Tibial nerve (tissue), 4 donors: ENCODE measurements at regions not wholly inside any gene's neighbourhood (a gene's known extent, or its start where the extent isn't known, plus 50 kb on each side); places are given as distances from the start of the nearest gene placed in this dataset.

Source experiments
- DNase-seq, 2 donors: peaks; one replicate each; pipeline ENCODE4 v3.0.0-alpha.2; 2019; ENCODE audit warnings: low spot score in 2 of 2
- H3K27ac ChIP-seq, 4 donors: fragments of 200-600 bp; sonication (generic) in 3 of 4; one replicate each; pipeline ENCODE4 v1.5.1; 2017 to 2019; ENCODE audit warnings: mild to moderate bottlenecking in 1 of 4
- H3K27me3 ChIP-seq, 2 donors: fragments of 200-600 bp; sonication (generic) in 1 of 2; one replicate each; pipeline versions ENCODE4 v1.5.1 to v1.6.0; 2017 to 2019
- H3K36me3 ChIP-seq, 3 donors: fragments of 200-600 bp; sonication (generic); one replicate each; pipeline ENCODE4 v1.5.1; 2018 to 2019
- H3K4me1 ChIP-seq, 4 donors: fragments of 200-600 bp; sonication (generic) in 3 of 4; one replicate each; pipeline ENCODE4 v1.5.1; 2017 to 2019
- H3K4me3 ChIP-seq, 4 donors: fragments of 200-600 bp; sonication (generic) in 3 of 4; one replicate each; pipeline ENCODE4 v1.5.1; 2017 to 2019; ENCODE audit warnings: mild to moderate bottlenecking in 1 of 4, moderate library complexity in 1 of 4
- H3K9me3 ChIP-seq, 4 donors: fragments of 200-600 bp; sonication (generic) in 3 of 4; one replicate each; pipeline ENCODE4 v1.5.1; 2017 to 2019
- CTCF ChIP-seq, 5 experiments: fragments of 200-600 bp in 3 of 5; fragments of 450-650 bp in 2 of 5; sonication (generic) in 3 of 5; IDR thresholded peaks; one replicate each; pipeline ENCODE4 v1.5.1; 2016 to 2019; ENCODE audit warnings: antibody characterized with exemption in 5 of 5, mild to moderate bottlenecking in 3 of 5, moderate library complexity in 2 of 5
- EP300 ChIP-seq, 2 donors: sonication (generic); formaldehyde crosslinking; IDR thresholded peaks; one replicate each; pipeline ENCODE4 v1.6.1; 2017; ENCODE audit warnings: antibody characterized with exemption in 2 of 2, mild to moderate bottlenecking in 1 of 2
- POLR2A ChIP-seq, 2 donors: fragments of 450-650 bp; IDR thresholded peaks; one replicate each; pipeline ENCODE4 v1.6.1; 2017; ENCODE audit warnings: antibody characterized with exemption in 2 of 2, mild to moderate bottlenecking in 2 of 2, moderate library complexity in 2 of 2
- WGBS, 2 donors: methylation state at CpG; one replicate each; pipeline ENCODE4 v1.1.5; 2018; 5-methylcytosine and 5-hydroxymethylcytosine counted together

- H3K4me3 ChIP-seq, result no peak overlapping the region
- H3K4me1 ChIP-seq, result no peaks in the 10 kb centered on the region
- DNase-seq, result no peak
- H3K27ac ChIP-seq, result no peak overlapping the region
- H3K27me3 ChIP-seq, result no peaks in the 10 kb centered on the region
- no peak for TF ChIP-seq POLR2A (IDR thresholded peaks at IDR 0.05)
- TF ChIP-seq EP300 (IDR thresholded peaks at IDR 0.05), result no peak
- no peak for TF ChIP-seq CTCF (IDR thresholded peaks at IDR 0.05)
- peaks cover 0 to 1% (median 0%) of the 10 kb centered on the region in 4 donors for H3K9me3 ChIP-seq
- no peaks in the 10 kb centered on the region for H3K36me3 ChIP-seq
- 75 to 81% methylated on average over 1 of the region's 1 CpG for whole genome bisulfite sequencing, 2 donors
Observed at GRCh38 chr18:1446765-1447164, 542.1 kb downstream of the ADCYAP1 start.

GRCh38 chr18:1452821-1453220, 548.1 kb downstream of the ADCYAP1 start:
- H3K9me3 ChIP-seq, result peaks cover 0 to 15% (median 0%) of the 10 kb centered on the region in 4 donors
- no peak for DNase-seq
- 44 to 96% methylated on average over 1 of the region's 1 CpG for WGBS, 2 donors
- no peak overlapping the region for H3K27ac ChIP-seq
- H3K4me3 ChIP-seq, result no peak overlapping the region
- H3K4me1 ChIP-seq, result no peaks in the 10 kb centered on the region
- H3K27me3 ChIP-seq, result no peaks in the 10 kb centered on the region
- no peaks in the 10 kb centered on the region for H3K36me3 ChIP-seq
- no peak for TF ChIP-seq EP300 (IDR thresholded peaks at IDR 0.05)
- no peak for TF ChIP-seq CTCF (IDR thresholded peaks at IDR 0.05)
- no peak for TF ChIP-seq POLR2A (IDR thresholded peaks at IDR 0.05)

GRCh38 chr18:1455605-1456004, 550.9 kb downstream of the ADCYAP1 start:
- TF ChIP-seq POLR2A (IDR thresholded peaks at IDR 0.05) (no peak), CTCF (IDR thresholded peaks at IDR 0.05) (no peak), EP300 (IDR thresholded peaks at IDR 0.05) (no peak)
- Histone ChIP-seq H3K9me3 (peaks cover 0 to 15% (median 0%) of the 10 kb centered on the region in 4 donors), H3K36me3 (no peaks in the 10 kb centered on the region), H3K4me3 (no peak overlapping the region), H3K27me3 (no peaks in the 10 kb centered on the region), H3K4me1 (no peaks in the 10 kb centered on the region), H3K27ac (no peak overlapping the region)
- no peak for DNase-seq

- H3K4me1 ChIP-seq, result no peaks in the 10 kb centered on the region
- TF ChIP-seq EP300 (IDR thresholded peaks at IDR 0.05), result no peak
- TF ChIP-seq POLR2A (IDR thresholded peaks at IDR 0.05), result no peak
- TF ChIP-seq CTCF (IDR thresholded peaks at IDR 0.05), result no peak
- no peaks in the 10 kb centered on the region for H3K27me3 ChIP-seq
- 81 to 83% methylated on average over 4 of the region's 4 CpGs for WGBS, 2 donors
- H3K9me3 ChIP-seq, result no peaks in the 10 kb centered on the region
- H3K4me3 ChIP-seq, result no peak overlapping the region
- no peak overlapping the region for H3K27ac ChIP-seq
- H3K36me3 ChIP-seq, result no peaks in the 10 kb centered on the region
- DNase-seq, result no peak
Observed at GRCh38 chr18:1458547-1458946, 553.9 kb downstream of the ADCYAP1 start.

GRCh38 chr18:1463981-1464380, 559.3 kb downstream of the ADCYAP1 start:
- no peak for TF ChIP-seq EP300 (IDR thresholded peaks at IDR 0.05)
- TF ChIP-seq CTCF (IDR thresholded peaks at IDR 0.05), result no peak
- no peak for TF ChIP-seq POLR2A (IDR thresholded peaks at IDR 0.05)
- Histone ChIP-seq H3K27me3 (no peaks in the 10 kb centered on the region), H3K27ac (no peak overlapping the region), H3K9me3 (no peaks in the 10 kb centered on the region), H3K36me3 (no peaks in the 10 kb centered on the region), H3K4me1 (no peaks in the 10 kb centered on the region), H3K4me3 (no peak overlapping the region)
- 67 to 78% methylated on average over 4 of the region's 4 CpGs for WGBS, 2 donors
- no peak for DNase-seq
